Endothelial cell of umbilical vein (primary cell): ENCODE measurements at regions not wholly inside any gene's neighbourhood (a gene's known extent, or its start where the extent isn't known, plus 50 kb on each side); places are given as distances from the start of the nearest gene placed in this dataset.

ENCODE experiments used
- BruUV-seq: library from RNA; stranded (reverse); fragments of 400-500 nt; replicated peaks from 2 replicates; lab custom pipeline; 2021; lab: Mats Ljungman, UMichigan
- CTCF ChIA-PET: fragments of 300-600, 350-600 bp; sonication (Branson Sonifier 250); formaldehyde crosslinking; loops from one replicate; lab custom pipeline; 2021; ENCODE audit warnings: antibody characterized with exemption, inconsistent platforms; lab: Charles Lee
- POLR2A ChIA-PET: fragments of 300-600, 350-600 bp; sonication (Branson Sonifier 250); formaldehyde crosslinking; loops from one replicate; lab custom pipeline; 2021; ENCODE audit warnings: antibody characterized with exemption, inconsistent platforms; lab: Charles Lee
- DNase-seq: peaks from one replicate; pipeline ENCODE4 v3.0.0-alpha.2; 2011; ENCODE audit warnings: low read depth, low spot score
- FAIRE-seq: peaks from 2 replicates; lab custom pipeline; 2011; peaks lifted over from hg19 to GRCh38; lab: Jason Lieb, UNC
- H2AFZ ChIP-seq: 2 replicates; pipeline ENCODE4 v1.6.0; 2012; ENCODE audit warnings: low read depth, low read length, control low read depth, inconsistent platforms
- H3K27ac ChIP-seq: 2 replicates; pipeline ENCODE4 v1.5.1; 2011; ENCODE audit warnings: low read depth, mild to moderate bottlenecking, control low read depth, low read length, moderate library complexity; ENCODE audit not compliant: insufficient read depth
- H3K27me3 ChIP-seq, 2 experiments: 2 replicates each; pipeline versions ENCODE4 v1.6.0 to v1.6.1; 2011; ENCODE audit warnings: low read length in 2 of 2, mixed read lengths in 1 of 2; ENCODE audit not compliant: control insufficient read depth in 2 of 2, insufficient read depth in 2 of 2
- H3K36me3 ChIP-seq, 2 experiments: 2 replicates in 1 of 2; 3 replicates in 1 of 2; pipeline ENCODE4 v1.5.1; 2011; ENCODE audit warnings: low read length in 2 of 2, mild to moderate bottlenecking in 1 of 2, moderate library complexity in 1 of 2; ENCODE audit not compliant: control insufficient read depth in 2 of 2, insufficient read depth in 2 of 2; ENCODE audit errors: extremely low read depth in 1 of 2
- H3K4me1 ChIP-seq: 3 replicates; pipeline ENCODE4 v1.5.1; 2011; ENCODE audit warnings: mild to moderate bottlenecking, low read length; ENCODE audit not compliant: control insufficient read depth, insufficient read depth; ENCODE audit errors: extremely low read depth
- H3K4me2 ChIP-seq: 2 replicates; pipeline ENCODE4 v1.6.1; 2011; ENCODE audit warnings: low read length, control low read depth, mixed read lengths; ENCODE audit not compliant: insufficient read depth
- H3K4me3 ChIP-seq, 3 experiments: fragments of 200-600 bp in 1 of 3; sonication (generic), shearing (Covaris generic) in 1 of 3; replicated peaks in 1 of 3; 2 replicates each; pipeline ENCODE4 v1.5.1; 2011 to 2016; ENCODE audit warnings: control low read depth in 3 of 3, low read length in 3 of 3, mild to moderate bottlenecking in 2 of 3, inconsistent platforms in 1 of 3, low read depth in 1 of 3, moderate library complexity in 1 of 3; ENCODE audit not compliant: insufficient read depth in 1 of 3
- H3K79me2 ChIP-seq: 2 replicates; pipeline ENCODE4 v1.6.0; 2012; ENCODE audit warnings: low read length, inconsistent platforms; ENCODE audit not compliant: control insufficient read depth, insufficient read depth
- H3K9ac ChIP-seq: replicated peaks from 2 replicates; pipeline ENCODE3; 2011; ENCODE audit warnings: low read length, control low read depth; ENCODE audit not compliant: insufficient read depth; ENCODE audit errors: extremely low read depth
- H3K9me1 ChIP-seq: replicated peaks from 3 replicates; pipeline ENCODE4 v1.6.0; 2011; ENCODE audit warnings: mild to moderate bottlenecking, low read length; ENCODE audit not compliant: control insufficient read depth, insufficient read depth; ENCODE audit errors: extremely low read depth
- H3K9me3 ChIP-seq: replicated peaks from 2 replicates; pipeline ENCODE4 v1.5.1; 2012; ENCODE audit warnings: low read length, inconsistent platforms; ENCODE audit not compliant: control insufficient read depth, insufficient read depth
- H4K20me1 ChIP-seq: replicated peaks from 2 replicates; pipeline ENCODE3; 2011; ENCODE audit warnings: mild to moderate bottlenecking, low read length; ENCODE audit not compliant: control insufficient read depth, insufficient read depth; ENCODE audit errors: extremely low read depth
- CTCF ChIP-seq, 2 donors: IDR thresholded peaks; 1 replicate in 1 of 2; 2 replicates in 1 of 2; pipeline ENCODE4 v1.5.1; 2011; ENCODE audit warnings: low read length in 2 of 2, mild to moderate bottlenecking in 2 of 2, moderate library complexity in 2 of 2, control low read depth in 1 of 2, inconsistent platforms in 1 of 2, low read depth in 1 of 2; ENCODE audit not compliant: insufficient read depth in 1 of 2; ENCODE audit errors: extremely low read depth in 1 of 2
- EZH2 ChIP-seq: IDR thresholded peaks from 2 replicates; pipeline ENCODE4 v1.6.1; 2012; ENCODE audit warnings: borderline replicate concordance, low read depth, mild to moderate bottlenecking, moderate library complexity, low read length, inconsistent platforms; ENCODE audit not compliant: severe bottlenecking
- FOS ChIP-seq: IDR thresholded peaks from 2 replicates; pipeline ENCODE4 v1.6.1; 2011; ENCODE audit warnings: mild to moderate bottlenecking, low read length, moderate library complexity, borderline replicate concordance; ENCODE audit not compliant: insufficient read depth
- GATA2 ChIP-seq: IDR thresholded peaks from 2 replicates; pipeline ENCODE4 v1.7.0; 2011; ENCODE audit warnings: low read depth, mild to moderate bottlenecking, moderate library complexity, mixed read lengths, low read length; ENCODE audit not compliant: insufficient read length, insufficient read depth
- JUN ChIP-seq: IDR thresholded peaks from 2 replicates; pipeline ENCODE4 v1.6.1; 2011; ENCODE audit warnings: borderline replicate concordance, low read depth; ENCODE audit not compliant: insufficient read length, insufficient read depth
- MAX ChIP-seq: IDR thresholded peaks from 2 replicates; pipeline ENCODE4 v1.6.1; 2011; ENCODE audit not compliant: insufficient read depth, insufficient read length
- MYC ChIP-seq: IDR thresholded peaks from one replicate; pipeline ENCODE4 v1.6.1; 2011; ENCODE audit warnings: mild to moderate bottlenecking, low read depth, low read length
- POLR2A ChIP-seq: IDR thresholded peaks from 2 replicates; pipeline ENCODE4 v1.6.1; 2012; ENCODE audit warnings: low read depth, mild to moderate bottlenecking, control low read depth, low read length
- POLR2AphosphoS5 ChIP-seq: IDR thresholded peaks from 2 replicates; pipeline ENCODE4 v1.6.1; 2012; ENCODE audit warnings: low read depth, mild to moderate bottlenecking, control low read depth, low read length, moderate library complexity; ENCODE audit not compliant: insufficient read depth
- dilution Hi-C: fragments of 300-500 bp; cut with MboI; formaldehyde crosslinking; loops from one replicate; pipeline ENCODE4 v1.15.0; 2019; ENCODE audit warnings: low sequenced_read_pairs; ENCODE audit not compliant: extremely low pct_ligation_motif_present
- intact Hi-C: fragments of 100-400 bp; cut with micrococcal nuclease; formaldehyde crosslinking; loops from one replicate; pipeline ENCODE4 v1.10.0; 2022

- ChIA-PET CTCF (no interaction called here), POLR2A (no interaction called here)
- BruUV-seq, result no TSS peak
- DNase-seq (no peak), FAIRE-seq (no peak)
- peaks cover 9% of the 10 kb centered on the region for H3K9me3 ChIP-seq
- H4K20me1 ChIP-seq, result no peaks in the 10 kb centered on the region
- H3K79me2 ChIP-seq, result no peaks in the 10 kb centered on the region
- intact Hi-C loops (no loop called here), dilution Hi-C loops (no loop called here)
- no peak overlapping the region for H3K9ac ChIP-seq
- no peak overlapping the region for H3K27ac ChIP-seq
- TF ChIP-seq MAX (no peak), CTCF (IDR thresholded peaks at IDR 0.05; ENCODE audit: extremely low read depth in 1 of 2, insufficient read depth in 1 of 2, low read depth in 1 of 2, low read length in 2 of 2) (no peak), POLR2AphosphoS5 (no peak), POLR2A (no peak), FOS (no peak), MYC (no peak), JUN (no peak), GATA2 (no peak), EZH2 (no peak)
- no peaks in the 10 kb centered on the region for H3K36me3 ChIP-seq
- no peaks in the 10 kb centered on the region for H3K9me1 ChIP-seq
- H2AFZ ChIP-seq, result no peak overlapping the region
- no peak overlapping the region for H3K4me2 ChIP-seq
- no peaks in the 10 kb centered on the region for H3K27me3 ChIP-seq
- no peaks in the 10 kb centered on the region for H3K4me1 ChIP-seq
- H3K4me3 ChIP-seq, result no peak overlapping the region
Measured at GRCh38 chr10:2623675-2624274, 443.6 kb upstream of the PFKP start.
